HG03469 (cell line): ENCODE measurements at regions not wholly inside any gene's neighbourhood (a gene's known extent, or its start where the extent isn't known, plus 50 kb on each side); places are given as distances from the start of the nearest gene placed in this dataset.
"Not testable (repeated sequence)": the region's sequence is repeated elsewhere in the genome, so short reads cannot be mapped to it uniquely, and the experiment has no call there.

Source experiments
- ATAC-seq: cut with Tn5 transposase; IDR thresholded peaks from one replicate; pipeline ENCODE4 v1.9.1; 2021; ENCODE audit warnings: mild to moderate bottlenecking, moderate library complexity, moderate number of reproducible peaks; ENCODE audit not compliant: unreplicated experiment

GRCh38 chr16:59484833-59485516, 750.9 kb upstream of the GOT2 start:
- no peak for ATAC-seq

- no peak for ATAC-seq
Measured at GRCh38 chr16:59478838-59479237, 744.7 kb upstream of the GOT2 start.

GRCh38 chr16:59470556-59470955, 736.4 kb upstream of the GOT2 start:
- no peak for ATAC-seq

GRCh38 chr16:59469266-59469665, 735.1 kb upstream of the GOT2 start:
- no peak for ATAC-seq

GRCh38 chr16:59463776-59464175, 729.7 kb upstream of the GOT2 start:
- ATAC-seq, result no peak

- ATAC-seq, result no peak
Measured at GRCh38 chr16:59459806-59460205, 725.7 kb upstream of the GOT2 start.

GRCh38 chr16:59455497-59455896, 721.4 kb upstream of the GOT2 start:
- ATAC-seq, result no peak

GRCh38 chr16:59450513-59450912, 716.4 kb upstream of the GOT2 start:
- not testable (repeated sequence) for ATAC-seq

- ATAC-seq, result no peak
Measured at GRCh38 chr16:59440502-59440901, 706.4 kb upstream of the GOT2 start.

- no peak for ATAC-seq
Measured at GRCh38 chr16:59432896-59433295, 698.8 kb upstream of the GOT2 start.

- no peak for ATAC-seq
Measured at GRCh38 chr16:59432276-59432675, 698.2 kb upstream of the GOT2 start.

- no peak for ATAC-seq
Measured at GRCh38 chr16:59424714-59425273, 690.7 kb upstream of the GOT2 start.

GRCh38 chr16:59411961-59412841, 678.1 kb upstream of the GOT2 start:
- no peak for ATAC-seq

GRCh38 chr16:59410451-59410850, 676.3 kb upstream of the GOT2 start:
- ATAC-seq, result no peak

GRCh38 chr16:59405802-59406201, 671.7 kb upstream of the GOT2 start:
- no peak for ATAC-seq

- ATAC-seq, result no peak
Measured at GRCh38 chr16:59404509-59404908, 670.4 kb upstream of the GOT2 start.

GRCh38 chr16:59400830-59401229, 666.7 kb upstream of the GOT2 start:
- ATAC-seq, result no peak

GRCh38 chr16:59397638-59398037, 663.5 kb upstream of the GOT2 start:
- ATAC-seq, result no peak

- no peak for ATAC-seq
Measured at GRCh38 chr16:59394526-59394925, 660.4 kb upstream of the GOT2 start.

- no peak for ATAC-seq
Measured at GRCh38 chr16:59392911-59393310, 658.8 kb upstream of the GOT2 start.

GRCh38 chr16:59391617-59392364, 657.7 kb upstream of the GOT2 start:
- no peak for ATAC-seq
